NCI-H146 treated with DMSO at 0.1 percent for 48 hours (cell line): ENCODE measurements at regions not wholly inside any gene's neighbourhood (a gene's known extent, or its start where the extent isn't known, plus 50 kb on each side); places are given as distances from the start of the nearest gene placed in this dataset.

Source experiments
- DNase-seq: peaks from one replicate; lab custom pipeline; 2025; ENCODE audit not compliant: unreplicated experiment; lab: John Stamatoyannopoulos, UW

- DNase-seq: no peak
Observed at GRCh38 chr17:34874478-34874877, 86.8 kb downstream of the CCT6B start.

- no peak for DNase-seq
Observed at GRCh38 chr17:34872640-34873039, 88.6 kb downstream of the CCT6B start.

GRCh38 chr17:34869641-34870040, 91.6 kb downstream of the CCT6B start:
- no peak for DNase-seq

- no peak for DNase-seq
Observed at GRCh38 chr17:34865716-34866115, 95.5 kb downstream of the CCT6B start.

- no peak for DNase-seq
Observed at GRCh38 chr17:34862384-34862783, 98.9 kb downstream of the CCT6B start.

GRCh38 chr17:34861864-34862263, 99.4 kb downstream of the CCT6B start:
- DNase-seq: no peak

- DNase-seq: no peak
Observed at GRCh38 chr17:34859652-34860051, 101.6 kb downstream of the CCT6B start.

- DNase-seq: no peak
Observed at GRCh38 chr17:34858591-34859565, 102.4 kb downstream of the CCT6B start.

GRCh38 chr17:34853924-34854323, 107.3 kb downstream of the CCT6B start:
- DNase-seq: no peak

GRCh38 chr17:34852614-34853013, 108.6 kb downstream of the CCT6B start:
- DNase-seq: no peak

- no peak for DNase-seq
Observed at GRCh38 chr17:34851961-34852540, 109.2 kb downstream of the CCT6B start.

- no peak for DNase-seq
Observed at GRCh38 chr17:34850964-34851363, 110.3 kb downstream of the CCT6B start.

GRCh38 chr17:34850023-34850422, 111.2 kb downstream of the CCT6B start:
- no peak for DNase-seq

GRCh38 chr17:34847938-34848337, 113.3 kb downstream of the CCT6B start:
- no peak for DNase-seq

GRCh38 chr17:34845296-34845695, 116.0 kb downstream of the CCT6B start:
- no peak for DNase-seq

- DNase-seq: no peak
Observed at GRCh38 chr17:34843682-34844081, 117.6 kb downstream of the CCT6B start.

GRCh38 chr17:34842235-34842634, 119.0 kb downstream of the CCT6B start:
- no peak for DNase-seq

- no peak for DNase-seq
Observed at GRCh38 chr17:34841467-34841866, 119.8 kb downstream of the CCT6B start.

- DNase-seq: no peak
Observed at GRCh38 chr17:34840750-34841149, 120.5 kb downstream of the CCT6B start.

GRCh38 chr17:34837876-34838478, 123.3 kb downstream of the CCT6B start:
- DNase-seq: no peak

GRCh38 chr17:34832376-34832775, 128.9 kb downstream of the CCT6B start:
- no peak for DNase-seq

GRCh38 chr17:34827008-34827407, 134.3 kb downstream of the CCT6B start:
- DNase-seq: no peak
